PC-3 (cell line): ENCODE measurements at regions not wholly inside any gene's neighbourhood (a gene's known extent, or its start where the extent isn't known, plus 50 kb on each side); places are given as distances from the start of the nearest gene placed in this dataset.

Experiments used
- CTCF ChIP-seq: fragments of 300-600 bp; sonication (generic); conservative IDR thresholded peaks from 2 replicates; pipeline ENCODE4 v1.5.1; 2017; ENCODE audit warnings: antibody characterized with exemption, low read depth, mild to moderate bottlenecking, low read length
- EZH2 ChIP-seq: fragments of 300-600 bp; sonication (generic); IDR thresholded peaks from one replicate; pipeline ENCODE4 v1.6.1; 2017; ENCODE audit warnings: antibody characterized with exemption, mild to moderate bottlenecking, low read length; ENCODE audit not compliant: unreplicated experiment

- TF ChIP-seq EZH2 (no peak), CTCF (no peak)
Observed at GRCh38 chr4:131063878-131064277, 1967.9 kb downstream of the C4orf33 start.
